ENCODE measurements at regions not wholly inside any gene's neighbourhood (a gene's known extent, or its start where the extent isn't known, plus 50 kb on each side); places are given as distances from the start of the nearest gene placed in this dataset.

GRCh38 chr2:181241366-181241765, 215.8 kb upstream of the ITGA4 start:
- Histone ChIP-seq H3K4me1 (replicated peaks) (no peaks in the 10 kb centered on the region), H3K27me3 (replicated peaks; ENCODE audit: insufficient read depth) (no peaks in the 10 kb centered on the region), H3K27ac (no peak overlapping the region), H3K9me3 (no peaks in the 10 kb centered on the region), H3K4me3 (no peak overlapping the region), H3K36me3 (no peaks in the 10 kb centered on the region)
- DNase-seq (ENCODE audit: low spot score): no peak
- TF ChIP-seq POLR2AphosphoS5 (IDR thresholded peaks at IDR 0.05) (no peak), CTCF (IDR thresholded peaks at IDR 0.05) (no peak), POLR2A (IDR thresholded peaks at IDR 0.05) (no peak)
- 77% methylated on average over 2 of the region's 2 CpGs for WGBS
- intact Hi-C loops (cut with DNase I): no loop called here

GRCh38 chr2:181241797-181242196, 215.4 kb upstream of the ITGA4 start:
- no peaks in the 10 kb centered on the region for H3K36me3 ChIP-seq
- 77% methylated on average over 2 of the region's 2 CpGs for WGBS
- intact Hi-C loops (cut with DNase I): no loop called here

GRCh38 chr2:181242262-181242661, 214.9 kb upstream of the ITGA4 start:
- Histone ChIP-seq H3K9me3 (no peaks in the 10 kb centered on the region), H3K27me3 (replicated peaks; ENCODE audit: insufficient read depth) (no peaks in the 10 kb centered on the region), H3K4me1 (replicated peaks) (no peaks in the 10 kb centered on the region), H3K4me3 (no peak overlapping the region), H3K27ac (no peak overlapping the region), H3K36me3 (no peaks in the 10 kb centered on the region)
- TF ChIP-seq CTCF (IDR thresholded peaks at IDR 0.05) (no peak), POLR2AphosphoS5 (IDR thresholded peaks at IDR 0.05) (no peak), POLR2A (IDR thresholded peaks at IDR 0.05) (no peak)
- WGBS: 94% methylated on average over 2 of the region's 2 CpGs
- intact Hi-C loops (cut with DNase I): no loop called here
- DNase-seq (ENCODE audit: low spot score): no peak

More at GRCh38 chr2:181241797-181242196, 215.4 kb upstream of the ITGA4 start:
- Histone ChIP-seq H3K27ac (no peak overlapping the region), H3K9me3 (no peaks in the 10 kb centered on the region), H3K4me1 (replicated peaks) (no peaks in the 10 kb centered on the region), H3K4me3 (no peak overlapping the region), H3K27me3 (replicated peaks; ENCODE audit: insufficient read depth) (no peaks in the 10 kb centered on the region)
- no peak for TF ChIP-seq POLR2AphosphoS5 (IDR thresholded peaks at IDR 0.05)
- no peak for TF ChIP-seq CTCF (IDR thresholded peaks at IDR 0.05)
- TF ChIP-seq POLR2A (IDR thresholded peaks at IDR 0.05): no peak
- DNase-seq (ENCODE audit: low spot score): no peak

GRCh38 chr2:181243319-181243718, 213.9 kb upstream of the ITGA4 start:
- Histone ChIP-seq H3K27me3 (replicated peaks; ENCODE audit: insufficient read depth) (no peaks in the 10 kb centered on the region), H3K4me1 (replicated peaks) (no peaks in the 10 kb centered on the region), H3K36me3 (no peaks in the 10 kb centered on the region), H3K27ac (no peak overlapping the region), H3K4me3 (no peak overlapping the region), H3K9me3 (no peaks in the 10 kb centered on the region)
- no peak for DNase-seq (ENCODE audit: low spot score)
- intact Hi-C loops (cut with DNase I): no loop called here
- TF ChIP-seq POLR2A (IDR thresholded peaks at IDR 0.05) (no peak), POLR2AphosphoS5 (IDR thresholded peaks at IDR 0.05) (no peak)

GRCh38 chr2:181250691-181251090, 206.5 kb upstream of the ITGA4 start:
- Histone ChIP-seq H3K27me3 (replicated peaks; ENCODE audit: insufficient read depth) (no peaks in the 10 kb centered on the region), H3K9me3 (no peaks in the 10 kb centered on the region), H3K4me1 (replicated peaks) (no peaks in the 10 kb centered on the region), H3K27ac (no peak overlapping the region), H3K4me3 (no peak overlapping the region), H3K36me3 (no peaks in the 10 kb centered on the region)
- intact Hi-C loops (cut with DNase I): no loop called here
- TF ChIP-seq CTCF (IDR thresholded peaks at IDR 0.05) (no peak), POLR2AphosphoS5 (IDR thresholded peaks at IDR 0.05) (no peak), POLR2A (IDR thresholded peaks at IDR 0.05) (no peak)
- 93% methylated on average over 1 of the region's 1 CpG for WGBS
- DNase-seq (ENCODE audit: low spot score): no peak
